ENCODE measurements at regions not wholly inside any gene's neighbourhood (a gene's known extent, or its start where the extent isn't known, plus 50 kb on each side); places are given as distances from the start of the nearest gene placed in this dataset.

- H3K79me2 ChIP-seq (ENCODE audit: insufficient read depth, low read depth) = no peaks in the 10 kb centered on the region
- H3K27ac ChIP-seq = no peak overlapping the region
- no peak for TF ChIP-seq CTCF (conservative IDR thresholded peaks at IDR 0.05; ENCODE audit: low read depth, low read length)
- no peak overlapping the region for H2AFZ ChIP-seq (ENCODE audit: low read depth)
- no peak overlapping the region for H3K9ac ChIP-seq
- no peaks in the 10 kb centered on the region for H4K20me1 ChIP-seq (ENCODE audit: insufficient read depth)
- H3K27me3 ChIP-seq (ENCODE audit: insufficient read depth, low read depth) = no peaks in the 10 kb centered on the region
- no peak overlapping the region for H3K4me2 ChIP-seq
- H3K4me1 ChIP-seq (ENCODE audit: low read depth, poor library complexity, severe bottlenecking) = no peaks in the 10 kb centered on the region
- H3K36me3 ChIP-seq (ENCODE audit: insufficient read depth) = no peaks in the 10 kb centered on the region
- no peak overlapping the region for H3K4me3 ChIP-seq (IDR thresholded peaks at IDR 0.05; ENCODE audit: insufficient read depth, low read depth, low read length)
Observed at GRCh38 chr1:117271959-117272358, 61.2 kb upstream of the VTCN1 start.

GRCh38 chr1:117271129-117271528, 60.4 kb upstream of the VTCN1 start:
- Histone ChIP-seq H3K27me3 (ENCODE audit: insufficient read depth, low read depth) (no peaks in the 10 kb centered on the region), H4K20me1 (ENCODE audit: insufficient read depth) (no peaks in the 10 kb centered on the region), H3K36me3 (ENCODE audit: insufficient read depth) (no peaks in the 10 kb centered on the region), H3K27ac (no peak overlapping the region), H3K4me2 (no peak overlapping the region), H3K4me1 (ENCODE audit: low read depth, poor library complexity, severe bottlenecking) (no peaks in the 10 kb centered on the region), H3K9ac (no peak overlapping the region), H3K79me2 (ENCODE audit: insufficient read depth, low read depth) (no peaks in the 10 kb centered on the region), H3K4me3 (IDR thresholded peaks at IDR 0.05; ENCODE audit: insufficient read depth, low read depth, low read length) (no peak overlapping the region), H2AFZ (ENCODE audit: low read depth) (no peak overlapping the region)
- TF ChIP-seq CTCF (conservative IDR thresholded peaks at IDR 0.05; ENCODE audit: low read depth, low read length) = no peak

- H3K4me1 ChIP-seq (ENCODE audit: low read depth, poor library complexity, severe bottlenecking) = no peaks in the 10 kb centered on the region
- H3K4me2 ChIP-seq = no peak overlapping the region
- no peaks in the 10 kb centered on the region for H4K20me1 ChIP-seq (ENCODE audit: insufficient read depth)
- no peak overlapping the region for H3K27ac ChIP-seq
- no peak overlapping the region for H3K9ac ChIP-seq
- H3K27me3 ChIP-seq (ENCODE audit: insufficient read depth, low read depth) = no peaks in the 10 kb centered on the region
- no peaks in the 10 kb centered on the region for H3K79me2 ChIP-seq (ENCODE audit: insufficient read depth, low read depth)
- no peak overlapping the region for H2AFZ ChIP-seq (ENCODE audit: low read depth)
- no peaks in the 10 kb centered on the region for H3K36me3 ChIP-seq (ENCODE audit: insufficient read depth)
- no peak for TF ChIP-seq CTCF (conservative IDR thresholded peaks at IDR 0.05; ENCODE audit: low read depth, low read length)
- no peak overlapping the region for H3K4me3 ChIP-seq (IDR thresholded peaks at IDR 0.05; ENCODE audit: insufficient read depth, low read depth, low read length)
Observed at GRCh38 chr1:117270679-117271078, 60.0 kb upstream of the VTCN1 start.

GRCh38 chr1:117268535-117269455, 58.1 kb upstream of the VTCN1 start:
- no peak overlapping the region for H3K9ac ChIP-seq
- H4K20me1 ChIP-seq (ENCODE audit: insufficient read depth) = no peaks in the 10 kb centered on the region
- no peaks in the 10 kb centered on the region for H3K4me1 ChIP-seq (ENCODE audit: low read depth, poor library complexity, severe bottlenecking)
- no peak overlapping the region for H3K4me2 ChIP-seq
- H2AFZ ChIP-seq (ENCODE audit: low read depth) = no peak overlapping the region
- H3K27me3 ChIP-seq (ENCODE audit: insufficient read depth, low read depth) = no peaks in the 10 kb centered on the region
- TF ChIP-seq CTCF (conservative IDR thresholded peaks at IDR 0.05; ENCODE audit: low read depth, low read length) = no peak
- H3K27ac ChIP-seq = no peak overlapping the region
- no peaks in the 10 kb centered on the region for H3K79me2 ChIP-seq (ENCODE audit: insufficient read depth, low read depth)
- H3K36me3 ChIP-seq (ENCODE audit: insufficient read depth) = no peaks in the 10 kb centered on the region
- no peak overlapping the region for H3K4me3 ChIP-seq (IDR thresholded peaks at IDR 0.05; ENCODE audit: insufficient read depth, low read depth, low read length)
